Muscle of leg (tissue), 3 donors: ENCODE measurements at regions not wholly inside any gene's neighbourhood (a gene's known extent, or its start where the extent isn't known, plus 50 kb on each side); places are given as distances from the start of the nearest gene placed in this dataset.

Source experiments
- DNase-seq: peaks from one replicate; pipeline ENCODE4 v3.0.0; 2013
- H3K27ac ChIP-seq: one replicate; pipeline ENCODE4 v1.5.1; 2013; ENCODE audit warnings: mild to moderate bottlenecking, low read length, control low read depth
- H3K27me3 ChIP-seq: one replicate; pipeline ENCODE4 v1.6.1; 2013; ENCODE audit warnings: low read length; ENCODE audit not compliant: control insufficient read depth, insufficient read depth
- H3K36me3 ChIP-seq: one replicate; pipeline ENCODE4 v1.6.1; 2013; ENCODE audit warnings: low read length; ENCODE audit not compliant: control insufficient read depth, insufficient read depth
- H3K4me1 ChIP-seq: one replicate; pipeline ENCODE4 v1.6.1; 2013; ENCODE audit warnings: low read length; ENCODE audit not compliant: control insufficient read depth, insufficient read depth
- H3K4me3 ChIP-seq: one replicate; pipeline ENCODE4 v1.5.1; 2013; ENCODE audit warnings: low read length, control low read depth
- H3K9me3 ChIP-seq: replicated peaks from 2 replicates; pipeline ENCODE4 v1.6.1; 2013; ENCODE audit warnings: low read depth, low read length; ENCODE audit not compliant: control insufficient read depth
- WGBS: methylation state at CpG from one replicate; pipeline ENCODE4 v1.1.5; 2013; ENCODE audit warnings: missing lambda C conversion rate; ENCODE audit not compliant: insufficient coverage; 5-methylcytosine and 5-hydroxymethylcytosine counted together

DNA sequence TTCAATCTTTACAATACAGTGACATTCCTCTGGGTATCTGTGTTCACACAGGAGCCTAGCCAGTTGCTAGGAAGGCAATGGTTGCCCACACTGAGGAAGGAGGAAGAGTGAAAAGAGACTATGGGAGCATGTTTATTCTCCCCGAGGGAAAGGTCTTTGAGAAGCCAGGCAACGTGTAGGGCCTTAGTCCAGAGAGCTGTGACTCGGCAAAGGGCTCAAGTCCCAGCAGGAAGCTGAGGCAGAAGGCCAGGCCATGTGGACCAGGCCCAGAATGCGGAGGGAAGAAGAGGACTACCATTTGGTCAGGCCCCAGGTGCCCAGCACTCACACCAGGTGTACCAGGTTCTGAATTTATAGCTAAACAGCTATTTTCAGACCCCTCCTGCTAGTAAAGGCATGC, 136.6 kb upstream of the DMAC1 start:
- DNase-seq, result peak; percentile 11
- WGBS, result 33% methylated on average over 3 of the region's 4 CpGs
- peak overlapping the region; percentile 30 for H3K27ac ChIP-seq

DNA sequence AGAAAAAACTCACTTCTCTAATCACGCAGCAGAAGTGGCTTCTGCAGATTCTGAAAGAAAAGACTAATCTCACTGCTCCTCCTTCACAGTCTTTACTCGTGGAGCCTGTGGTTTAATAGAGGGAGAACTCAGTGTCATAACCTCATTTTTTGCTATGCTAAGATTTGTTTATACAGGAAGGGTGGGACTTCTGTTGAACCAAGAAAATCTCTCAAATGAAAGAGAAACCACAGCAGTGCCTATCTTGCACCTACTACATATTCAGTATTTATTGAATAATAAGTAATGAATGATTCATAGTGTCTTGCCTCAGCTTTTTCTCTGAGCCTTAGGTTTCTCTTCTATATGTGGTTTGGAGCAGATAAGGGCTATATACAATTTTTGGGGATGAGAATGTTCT, 136.1 kb upstream of the DMAC1 start:
- no peaks in the 10 kb centered on the region for H3K27me3 ChIP-seq
- H3K4me3 ChIP-seq, result no peak overlapping the region
- no peak overlapping the region for H3K27ac ChIP-seq
- no CpG with 5 or more reads among the region's 2 CpGs for WGBS
- peaks cover 10% of the 10 kb centered on the region for H3K4me1 ChIP-seq
- no peaks in the 10 kb centered on the region for H3K36me3 ChIP-seq
- DNase-seq, result peak; percentile 16
- peaks cover 8% of the 10 kb centered on the region for H3K9me3 ChIP-seq

More for the DNA sequence above, 136.6 kb upstream of the DMAC1 start:
- no peaks in the 10 kb centered on the region for H3K36me3 ChIP-seq
- H3K9me3 ChIP-seq, result peaks cover 8% of the 10 kb centered on the region
- no peaks in the 10 kb centered on the region for H3K27me3 ChIP-seq
- no peak overlapping the region for H3K4me3 ChIP-seq
- peaks cover 10% of the 10 kb centered on the region for H3K4me1 ChIP-seq

DNA sequence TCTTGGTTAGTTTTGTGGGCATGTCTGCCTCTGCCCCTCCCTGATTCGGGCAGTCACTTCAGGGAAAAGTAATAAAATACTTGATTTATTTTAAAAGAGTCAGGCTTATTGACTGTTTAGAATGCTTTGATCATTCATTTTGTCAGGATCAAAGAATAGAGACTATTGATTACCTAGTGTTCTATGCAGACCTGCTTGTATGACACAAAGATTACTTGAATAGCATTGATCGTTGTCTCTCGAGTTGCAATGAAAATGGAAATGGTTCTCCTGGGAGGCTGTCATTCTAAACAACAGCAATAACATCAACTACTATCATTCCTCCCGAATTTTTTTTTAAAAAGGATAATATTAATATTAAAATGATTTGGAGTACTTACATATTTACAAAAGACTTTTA, 133.2 kb upstream of the DMAC1 start:
- Histone ChIP-seq H3K27me3 (no peaks in the 10 kb centered on the region), H3K9me3 (no peaks in the 10 kb centered on the region), H3K4me3 (no peak overlapping the region), H3K27ac (no peak overlapping the region), H3K4me1 (peaks cover 7% of the 10 kb centered on the region), H3K36me3 (no peaks in the 10 kb centered on the region)
- WGBS, result no CpG with 5 or more reads among the region's 4 CpGs
- no peak for DNase-seq

DNA sequence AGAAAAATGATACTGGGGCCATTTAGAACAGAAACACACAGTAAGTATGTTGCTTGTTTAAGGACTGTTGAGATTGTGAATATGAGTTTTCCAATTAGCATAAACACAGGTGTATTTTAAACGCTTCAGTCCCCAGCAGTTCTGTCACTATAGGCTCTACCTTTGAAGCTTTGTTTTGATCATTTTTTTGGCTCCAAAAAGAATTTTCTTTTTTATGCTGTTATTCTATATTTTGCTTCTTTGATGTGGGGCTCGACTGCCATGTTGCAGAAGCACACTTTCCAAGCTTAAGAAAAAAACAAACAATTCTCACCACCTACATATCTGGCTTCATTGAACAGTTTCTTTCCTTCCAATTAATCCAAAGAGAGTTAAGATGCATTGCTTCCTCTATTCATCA, 131.0 kb upstream of the DMAC1 start:
- WGBS, result no CpG with 5 or more reads among the region's 2 CpGs
- no peak overlapping the region for H3K4me3 ChIP-seq
- no peaks in the 10 kb centered on the region for H3K27me3 ChIP-seq
- no peaks in the 10 kb centered on the region for H3K36me3 ChIP-seq
- H3K27ac ChIP-seq, result no peak overlapping the region
- no peaks in the 10 kb centered on the region for H3K4me1 ChIP-seq
- no peak for DNase-seq
- H3K9me3 ChIP-seq, result no peaks in the 10 kb centered on the region

DNA sequence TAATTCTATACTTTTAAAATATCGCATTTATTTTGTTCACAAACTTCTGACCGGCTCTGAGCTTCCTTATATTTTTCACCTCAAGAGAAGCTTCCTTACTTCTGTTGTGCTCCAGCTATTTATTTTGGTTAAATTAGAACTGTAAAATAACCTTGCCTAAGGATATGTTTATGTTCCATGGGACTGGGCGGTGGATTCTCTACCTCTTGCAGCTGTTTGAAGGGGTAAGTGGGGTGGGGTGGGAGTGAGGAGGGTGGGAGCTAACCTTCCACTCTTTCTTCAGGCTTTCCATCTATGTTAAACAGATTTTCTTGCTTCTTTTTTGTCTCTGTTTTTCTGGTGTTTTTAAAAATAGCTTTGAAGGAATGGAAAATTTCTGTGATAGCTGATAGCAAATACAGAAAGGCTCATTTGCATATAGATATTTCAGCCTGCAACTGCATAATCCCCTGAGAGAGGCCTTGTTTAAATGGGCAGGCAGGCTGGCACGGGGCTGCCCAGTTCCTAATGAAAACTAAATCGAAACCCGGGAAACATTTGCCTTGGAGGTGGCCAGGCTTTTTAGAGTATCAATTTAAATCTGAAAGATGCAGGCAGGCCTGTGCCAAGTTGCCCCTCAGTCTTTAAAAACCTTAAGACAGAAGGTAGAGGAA, 122.1 kb upstream of the DMAC1 start:
- WGBS, result 90% methylated on average over 2 of the region's 6 CpGs
- Histone ChIP-seq H3K36me3 (no peaks in the 10 kb centered on the region), H3K27ac (no peak overlapping the region), H3K4me3 (no peak overlapping the region), H3K4me1 (no peaks in the 10 kb centered on the region), H3K9me3 (no peaks in the 10 kb centered on the region), H3K27me3 (no peaks in the 10 kb centered on the region)
- DNase-seq, result no peak

DNA sequence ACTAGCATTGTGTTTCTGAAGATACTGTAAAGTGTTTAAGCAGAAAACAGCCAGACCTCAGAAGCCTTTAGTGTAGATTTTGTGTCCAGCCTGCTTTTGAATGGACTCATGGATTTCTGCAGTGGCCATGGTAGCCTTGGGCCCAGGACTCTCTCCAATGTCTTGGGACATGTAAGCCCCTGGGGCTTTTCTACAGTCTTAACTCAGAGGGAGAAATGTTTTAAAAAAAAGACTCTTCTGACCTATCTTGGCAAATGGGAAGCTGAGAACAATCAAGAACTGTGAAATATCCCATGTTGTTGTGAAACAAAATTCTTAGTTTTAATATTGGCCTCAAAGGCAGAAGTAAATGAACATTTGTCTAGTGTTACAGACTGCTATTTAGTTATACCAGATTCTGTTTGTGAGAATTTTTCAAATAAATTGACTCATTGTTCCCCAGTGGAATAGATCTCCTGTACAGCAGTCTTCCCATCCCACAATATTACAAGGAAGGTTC, 112.5 kb upstream of the DMAC1 start:
- Histone ChIP-seq H3K4me1 (no peaks in the 10 kb centered on the region), H3K36me3 (no peaks in the 10 kb centered on the region), H3K27ac (no peak overlapping the region), H3K27me3 (no peaks in the 10 kb centered on the region), H3K9me3 (no peaks in the 10 kb centered on the region), H3K4me3 (no peak overlapping the region)
- no peak for DNase-seq

GRCh38 chr9:7910426-7911020, 110.9 kb upstream of the DMAC1 start:
- WGBS, result 58% methylated on average over 2 of the region's 6 CpGs
- Histone ChIP-seq H3K27me3 (no peaks in the 10 kb centered on the region), H3K36me3 (no peaks in the 10 kb centered on the region), H3K4me3 (no peak overlapping the region), H3K9me3 (no peaks in the 10 kb centered on the region), H3K27ac (peak overlapping the region; percentile 56), H3K4me1 (peaks cover 3% of the 10 kb centered on the region)
- DNase-seq, result peak; percentile 90

- WGBS, result 13% methylated on average over 1 of the region's 5 CpGs
Measured at GRCh38 chr9:7909537-7909936, 110.0 kb upstream of the DMAC1 start.

GRCh38 chr9:7907551-7908337, 108.2 kb upstream of the DMAC1 start:
- no peak for DNase-seq
- no peaks in the 10 kb centered on the region for H3K9me3 ChIP-seq
- H3K4me3 ChIP-seq, result no peak overlapping the region
- H3K4me1 ChIP-seq, result peaks cover 3% of the 10 kb centered on the region
- H3K27ac ChIP-seq, result no peak overlapping the region
- no peaks in the 10 kb centered on the region for H3K27me3 ChIP-seq
- no peaks in the 10 kb centered on the region for H3K36me3 ChIP-seq
- WGBS, result no CpG with 5 or more reads among the region's 5 CpGs

More at GRCh38 chr9:7909537-7909936, 110.0 kb upstream of the DMAC1 start:
- H3K27ac ChIP-seq, result peak overlapping the region; percentile 1
- no peaks in the 10 kb centered on the region for H3K27me3 ChIP-seq
- H3K9me3 ChIP-seq, result no peaks in the 10 kb centered on the region
- no peaks in the 10 kb centered on the region for H3K36me3 ChIP-seq
- peaks cover 3% of the 10 kb centered on the region for H3K4me1 ChIP-seq
- DNase-seq, result peak; percentile 96
- no peak overlapping the region for H3K4me3 ChIP-seq

GRCh38 chr9:7906783-7907550, 107.4 kb upstream of the DMAC1 start:
- H3K27me3 ChIP-seq, result no peaks in the 10 kb centered on the region
- H3K9me3 ChIP-seq, result no peaks in the 10 kb centered on the region
- peak; percentile 84 for DNase-seq
- H3K4me3 ChIP-seq, result no peak overlapping the region
- WGBS, result 55% methylated on average over 1 of the region's 2 CpGs
- H3K27ac ChIP-seq, result peak overlapping the region; percentile 23
- peaks cover 3% of the 10 kb centered on the region for H3K4me1 ChIP-seq
- no peaks in the 10 kb centered on the region for H3K36me3 ChIP-seq
